Astrocyte (in vitro differentiated cells and primary cell): ENCODE measurements at regions not wholly inside any gene's neighbourhood (a gene's known extent, or its start where the extent isn't known, plus 50 kb on each side); places are given as distances from the start of the nearest gene placed in this dataset.
A peak's percentile ranks its signal among the peaks of the same experiment; 100 is the strongest.

Experiments used
- DNase-seq: peaks from one replicate; pipeline ENCODE4 v3.0.0-alpha.2; 2010; ENCODE audit warnings: low read depth
- FAIRE-seq: peaks from 2 replicates; lab custom pipeline; 2011; peaks lifted over from hg19 to GRCh38; lab: Jason Lieb, UNC
- H2AFZ ChIP-seq: 2 replicates; pipeline ENCODE4 v1.6.0; 2012; ENCODE audit warnings: low read depth, low read length, inconsistent platforms
- H3K27ac ChIP-seq: 2 replicates; pipeline ENCODE4 v1.5.1; 2011; ENCODE audit warnings: low read depth, low read length, inconsistent platforms
- H3K27me3 ChIP-seq: 2 replicates; pipeline ENCODE4 v1.6.0; 2011; ENCODE audit warnings: low read length, inconsistent platforms; ENCODE audit not compliant: insufficient read depth
- H3K36me3 ChIP-seq: 2 replicates; pipeline ENCODE4 v1.5.1; 2011; ENCODE audit warnings: low read length, inconsistent platforms; ENCODE audit not compliant: insufficient read depth
- H3K4me1 ChIP-seq: 2 replicates; pipeline ENCODE4 v1.5.1; 2011; ENCODE audit warnings: low read length, inconsistent platforms; ENCODE audit not compliant: insufficient read depth
- H3K4me2 ChIP-seq: 2 replicates; pipeline ENCODE4 v1.6.0; 2012; ENCODE audit warnings: low read length, inconsistent platforms
- H3K4me3 ChIP-seq: 2 replicates; pipeline ENCODE4 v1.5.1; 2011; ENCODE audit warnings: low read depth, mild to moderate bottlenecking, low read length, inconsistent platforms; ENCODE audit not compliant: insufficient read depth
- H3K79me2 ChIP-seq: 2 replicates; pipeline ENCODE4 v1.6.0; 2012; ENCODE audit warnings: mild to moderate bottlenecking, low read length, inconsistent platforms; ENCODE audit not compliant: insufficient read depth
- H3K9ac ChIP-seq: 2 replicates; pipeline ENCODE4 v1.6.0; 2012; ENCODE audit warnings: mild to moderate bottlenecking, low read length, inconsistent platforms
- H3K9me3 ChIP-seq: 2 replicates; pipeline ENCODE4 v1.5.1; 2012; ENCODE audit warnings: low read depth, mild to moderate bottlenecking, low read length, inconsistent platforms; ENCODE audit not compliant: insufficient read depth
- H4K20me1 ChIP-seq: 2 replicates; pipeline ENCODE4 v1.6.0; 2012; ENCODE audit warnings: low read length, inconsistent platforms; ENCODE audit not compliant: insufficient read depth
- H3K27ac Mint-ChIP-seq: one replicate; pipeline ENCODE4 v1.8.0; 2021; ENCODE audit warnings: mild to moderate bottlenecking, mixed read lengths; ENCODE audit not compliant: unreplicated experiment
- H3K27me3 Mint-ChIP-seq: one replicate; pipeline ENCODE4 v1.8.0; 2021; ENCODE audit warnings: low read depth, mixed read lengths; ENCODE audit not compliant: unreplicated experiment
- H3K36me3 Mint-ChIP-seq: one replicate; pipeline ENCODE4 v1.8.0; 2021; ENCODE audit warnings: low read depth, mixed read lengths; ENCODE audit not compliant: unreplicated experiment
- H3K4me1 Mint-ChIP-seq: one replicate; pipeline ENCODE4 v1.8.0; 2021; ENCODE audit warnings: low read depth, mixed read lengths; ENCODE audit not compliant: unreplicated experiment
- H3K4me3 Mint-ChIP-seq: one replicate; pipeline ENCODE4 v1.8.0; 2021; ENCODE audit warnings: mild to moderate bottlenecking, moderate library complexity, mixed read lengths; ENCODE audit not compliant: unreplicated experiment
- H3K9me3 Mint-ChIP-seq: one replicate; pipeline ENCODE4 v1.8.0; 2021; ENCODE audit warnings: mild to moderate bottlenecking, mixed read lengths; ENCODE audit not compliant: unreplicated experiment
- CTCF ChIP-seq: IDR thresholded peaks from 2 replicates; pipeline ENCODE4 v1.5.1; 2011; ENCODE audit warnings: low read depth, mild to moderate bottlenecking, inconsistent platforms, low read length, moderate library complexity; ENCODE audit not compliant: insufficient read depth
- EZH2 ChIP-seq: IDR thresholded peaks from 2 replicates; pipeline ENCODE4 v1.6.1; 2012; ENCODE audit warnings: mild to moderate bottlenecking, low read length, inconsistent platforms; ENCODE audit not compliant: insufficient read depth

GRCh38 chr4:62490635-62491034, 1290.5 kb downstream of the ADGRL3 start:
- H3K27me3 Mint-ChIP-seq: no peaks in the 10 kb centered on the region
- Histone ChIP-seq H3K36me3 (no peaks in the 10 kb centered on the region), H3K79me2 (no peaks in the 10 kb centered on the region), H3K9me3 (no peaks in the 10 kb centered on the region), H3K4me1 (no peaks in the 10 kb centered on the region), H3K27me3 (no peaks in the 10 kb centered on the region), H3K9ac (no peak overlapping the region), H3K4me2 (no peak overlapping the region), H4K20me1 (no peaks in the 10 kb centered on the region), H2AFZ (no peak overlapping the region), H3K4me3 (no peak overlapping the region), H3K27ac (no peak overlapping the region)
- H3K27ac Mint-ChIP-seq: peak overlapping the region; percentile 74
- no peaks in the 10 kb centered on the region for H3K36me3 Mint-ChIP-seq
- H3K4me3 Mint-ChIP-seq: no peak overlapping the region
- H3K9me3 Mint-ChIP-seq: no peaks in the 10 kb centered on the region
- TF ChIP-seq CTCF (no peak), EZH2 (no peak)
- DNase-seq (no peak), FAIRE-seq (no peak)
- peaks cover 8% of the 10 kb centered on the region for H3K4me1 Mint-ChIP-seq

- no peak for FAIRE-seq
- TF ChIP-seq EZH2: no peak
- TF ChIP-seq CTCF: no peak
Observed at GRCh38 chr4:62487016-62487415, 1286.9 kb downstream of the ADGRL3 start.

GRCh38 chr4:62484357-62484756, 1284.2 kb downstream of the ADGRL3 start:
- Histone ChIP-seq H3K4me1 (no peaks in the 10 kb centered on the region), H3K9me3 (no peaks in the 10 kb centered on the region), H3K4me3 (no peak overlapping the region), H3K27ac (no peak overlapping the region), H4K20me1 (no peaks in the 10 kb centered on the region), H3K36me3 (no peaks in the 10 kb centered on the region), H3K27me3 (no peaks in the 10 kb centered on the region), H3K79me2 (no peaks in the 10 kb centered on the region), H3K4me2 (no peak overlapping the region), H3K9ac (no peak overlapping the region), H2AFZ (no peak overlapping the region)
- Mint-ChIP-seq H3K9me3 (no peaks in the 10 kb centered on the region), H3K36me3 (no peaks in the 10 kb centered on the region), H3K27me3 (no peaks in the 10 kb centered on the region), H3K27ac (no peak overlapping the region), H3K4me3 (no peak overlapping the region), H3K4me1 (peaks cover 5% of the 10 kb centered on the region)
- no peak for DNase-seq
- TF ChIP-seq CTCF: no peak
- no peak for TF ChIP-seq EZH2
- no peak for FAIRE-seq

More at GRCh38 chr4:62487016-62487415, 1286.9 kb downstream of the ADGRL3 start:
- Mint-ChIP-seq H3K27me3 (no peaks in the 10 kb centered on the region), H3K4me1 (peaks cover 10% of the 10 kb centered on the region), H3K36me3 (no peaks in the 10 kb centered on the region), H3K4me3 (no peak overlapping the region), H3K27ac (no peak overlapping the region), H3K9me3 (no peaks in the 10 kb centered on the region)
- no peaks in the 10 kb centered on the region for H3K9me3 ChIP-seq
- H2AFZ ChIP-seq: no peak overlapping the region
- no peak overlapping the region for H3K4me3 ChIP-seq
- no peaks in the 10 kb centered on the region for H3K36me3 ChIP-seq
- H3K79me2 ChIP-seq: no peaks in the 10 kb centered on the region
- no peak for DNase-seq
- no peaks in the 10 kb centered on the region for H3K27me3 ChIP-seq
- H4K20me1 ChIP-seq: no peaks in the 10 kb centered on the region
- H3K4me2 ChIP-seq: no peak overlapping the region
- H3K27ac ChIP-seq: no peak overlapping the region
- no peaks in the 10 kb centered on the region for H3K4me1 ChIP-seq
- no peak overlapping the region for H3K9ac ChIP-seq
